ENCODE measurements at regions not wholly inside any gene's neighbourhood (a gene's known extent, or its start where the extent isn't known, plus 50 kb on each side); places are given as distances from the start of the nearest gene placed in this dataset.
"Not testable (repeated sequence)": the region's sequence is repeated elsewhere in the genome, so short reads cannot be mapped to it uniquely, and the experiment has no call there.

- no peak for FAIRE-seq
These were observed 259.2 kb downstream of the UTRN start for GRCh38 chr6:144544266-144544830.

- peak; percentile 65 for FAIRE-seq
These were observed 261.7 kb downstream of the UTRN start for GRCh38 chr6:144546807-144547206.

GRCh38 chr6:144547409-144547808 lies 262.3 kb downstream of the UTRN start:
- FAIRE-seq = no peak

GRCh38 chr6:144548536-144548935 lies 263.4 kb downstream of the UTRN start:
- no peak for FAIRE-seq

DNA sequence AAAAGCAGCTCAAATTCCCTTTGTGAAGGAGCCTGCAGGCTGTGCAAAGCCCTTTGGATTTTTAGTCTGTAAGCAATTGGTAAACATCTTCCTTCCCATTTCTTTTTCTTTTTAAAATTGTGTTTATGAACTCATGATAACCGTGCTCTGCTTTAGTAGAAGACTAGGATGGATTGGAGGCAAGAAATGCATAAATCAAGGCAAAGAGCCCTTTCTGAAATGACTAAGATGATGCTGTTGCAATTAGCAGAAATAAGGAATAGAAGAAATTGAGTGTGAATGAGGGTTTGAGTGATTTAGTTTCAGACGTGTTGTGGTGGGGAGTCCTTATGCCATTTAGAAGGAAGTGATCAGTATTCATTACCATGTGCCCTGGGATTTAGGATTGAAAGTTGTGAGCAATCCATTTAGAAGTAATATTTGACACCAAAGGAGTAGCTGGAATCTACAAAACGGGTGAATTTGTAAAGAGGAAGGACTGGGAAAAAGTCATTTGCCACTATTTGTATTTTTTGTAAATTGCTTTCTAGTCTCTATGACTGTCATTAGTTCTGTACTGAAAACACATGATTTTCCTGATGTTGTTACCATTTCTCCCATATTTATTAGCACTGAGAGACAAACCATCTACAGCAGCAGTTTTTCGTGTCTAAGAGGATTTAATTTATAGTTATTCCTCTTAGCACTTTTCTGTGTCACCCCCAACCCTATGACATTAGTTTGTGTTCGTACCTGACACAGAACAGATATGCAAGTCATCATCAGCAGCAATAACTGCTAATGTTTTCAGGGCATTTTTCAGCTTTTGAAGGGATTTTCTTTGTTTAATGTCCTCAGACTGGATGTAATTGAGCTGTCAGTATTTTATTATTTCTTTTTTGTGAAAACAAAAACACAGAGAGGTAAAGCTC lies 265.0 kb downstream of the UTRN start:
- FAIRE-seq = no peak

DNA sequence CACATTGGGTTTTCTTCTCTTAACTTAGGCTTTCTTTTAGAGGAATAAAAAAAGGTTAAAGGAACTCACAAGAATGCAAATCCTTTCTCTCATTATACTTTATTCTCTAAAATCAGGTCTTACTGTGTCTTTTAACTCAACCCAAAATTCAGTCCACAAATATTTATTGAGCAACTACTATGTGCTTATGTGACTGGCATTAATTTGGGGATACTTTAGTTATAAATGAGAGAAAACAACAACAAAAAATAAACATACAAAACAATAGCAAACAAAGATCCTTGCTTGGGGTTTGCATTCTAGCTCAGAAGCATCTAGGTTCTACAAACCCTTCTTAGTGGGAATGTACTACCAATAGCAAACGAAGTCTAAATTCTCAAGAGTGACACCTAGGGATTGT lies 266.2 kb downstream of the UTRN start:
- no peak for FAIRE-seq

DNA sequence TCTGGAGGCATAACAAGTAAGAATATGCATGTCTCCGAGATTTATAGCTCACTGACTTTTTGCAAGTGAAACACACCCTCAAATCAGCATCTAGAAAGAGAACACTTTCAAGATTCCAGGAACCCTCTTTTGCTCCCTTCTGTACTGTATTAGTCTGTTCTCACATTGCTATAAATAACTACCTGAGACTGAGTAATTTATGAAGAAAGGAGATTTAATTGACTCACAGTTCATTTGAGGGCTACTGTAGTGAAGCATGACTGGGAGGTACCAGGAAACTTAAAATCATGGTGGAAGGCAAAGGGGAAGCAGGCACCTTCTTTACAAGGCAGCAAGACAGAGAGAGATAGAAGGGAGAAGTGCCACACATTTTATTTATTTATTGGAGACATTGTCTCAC lies 269.9 kb downstream of the UTRN start:
- FAIRE-seq = no peak

DNA sequence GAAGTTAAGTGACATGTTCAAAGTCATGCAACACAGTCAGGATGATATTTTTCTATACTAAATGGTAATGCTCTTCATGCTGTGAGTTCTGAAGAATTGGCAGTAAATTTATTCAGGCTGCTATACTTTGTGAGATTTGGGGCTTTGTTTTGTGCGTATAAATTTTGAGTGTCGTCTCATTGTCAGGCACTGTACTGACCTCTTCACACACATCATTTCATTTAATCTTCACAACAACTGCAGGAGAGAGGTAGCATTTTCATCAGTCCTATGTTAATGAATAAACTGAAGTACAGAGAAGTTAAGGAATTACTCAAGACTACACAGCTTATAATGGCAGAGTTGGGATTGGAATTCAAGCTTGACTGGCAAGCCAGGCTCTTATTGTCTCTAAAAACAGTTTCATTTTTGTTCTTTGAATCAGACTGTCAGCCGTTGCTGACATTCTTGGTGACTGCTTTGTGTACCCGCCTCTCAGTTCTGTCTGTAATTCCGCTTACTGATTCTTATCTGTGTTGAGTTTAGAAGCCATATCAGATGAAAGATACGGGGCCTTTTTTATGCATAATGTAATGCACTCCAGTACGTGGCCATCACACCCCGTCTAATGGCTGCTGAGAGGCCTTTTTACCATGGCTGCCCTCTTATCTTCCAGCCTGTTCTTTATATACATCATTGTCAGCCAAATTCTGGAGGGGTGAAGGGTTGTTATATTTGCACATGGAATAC lies 274.9 kb downstream of the UTRN start:
- no peak for FAIRE-seq

- FAIRE-seq = no peak
These were observed 276.4 kb downstream of the UTRN start for GRCh38 chr6:144561455-144562043.

DNA sequence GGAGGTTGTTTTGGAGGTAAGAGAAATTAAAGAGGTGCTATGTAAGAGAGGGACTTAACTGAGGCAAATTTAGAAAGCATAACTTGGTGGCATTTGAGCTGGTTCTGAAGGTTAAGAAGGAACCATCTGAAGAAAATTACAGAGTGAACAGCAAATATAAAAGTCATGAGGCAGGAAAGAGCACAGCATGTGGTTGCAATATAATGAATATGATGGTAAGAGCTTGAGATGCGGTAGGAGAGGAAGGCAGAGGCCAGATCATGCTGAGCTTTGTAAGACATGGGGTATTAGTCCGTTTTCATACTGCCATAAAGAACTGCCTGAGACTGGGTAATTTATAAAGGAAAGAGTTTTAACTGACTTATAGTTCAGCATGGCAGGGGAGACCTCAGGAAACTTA lies 279.1 kb downstream of the UTRN start:
- FAIRE-seq = no peak

GRCh38 chr6:144566868-144567615 lies 281.9 kb downstream of the UTRN start:
- no peak for FAIRE-seq

- FAIRE-seq = no peak
These were observed 283.1 kb downstream of the UTRN start for GRCh38 chr6:144568241-144568640.

DNA sequence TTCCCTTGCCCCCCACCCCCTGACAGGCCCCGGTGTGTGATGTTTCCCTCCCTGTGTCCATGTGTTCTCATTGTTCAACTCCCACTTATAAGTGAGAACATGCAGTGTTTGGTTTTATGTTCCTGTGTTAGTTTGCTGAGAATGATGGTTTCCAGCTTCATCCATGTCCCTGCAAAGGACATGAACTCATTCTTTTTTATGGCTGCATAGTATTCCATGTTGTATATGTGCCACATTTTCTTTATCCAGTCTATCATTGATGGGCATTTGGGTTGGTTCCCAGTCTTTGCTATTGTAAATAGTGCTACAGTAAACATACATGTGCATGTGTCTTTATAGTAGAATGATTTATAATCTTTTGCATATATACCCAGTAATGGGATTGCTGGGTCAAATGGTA lies 287.4 kb downstream of the UTRN start:
- FAIRE-seq = not testable (repeated sequence)

DNA sequence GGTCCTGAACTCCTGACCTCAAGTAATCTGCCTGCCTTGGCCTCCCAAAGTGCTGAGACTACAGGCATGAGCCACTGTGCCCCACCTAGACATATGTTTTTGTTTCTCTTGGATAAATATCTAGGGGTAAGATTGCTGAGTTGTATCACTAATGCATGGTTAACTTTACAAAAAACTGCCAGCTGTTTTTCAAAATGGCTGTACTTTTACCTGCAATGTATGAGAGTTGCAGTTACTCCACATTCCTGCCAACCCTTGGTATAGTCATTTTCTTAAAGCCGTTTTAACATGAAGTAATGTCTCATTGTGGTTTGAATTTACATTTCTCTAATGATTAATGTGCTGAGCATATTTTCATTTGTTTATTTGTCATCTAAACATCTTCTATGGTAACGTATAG lies 289.7 kb downstream of the UTRN start:
- FAIRE-seq = no peak

GRCh38 chr6:144575327-144575726 lies 290.2 kb downstream of the UTRN start:
- no peak for FAIRE-seq

DNA sequence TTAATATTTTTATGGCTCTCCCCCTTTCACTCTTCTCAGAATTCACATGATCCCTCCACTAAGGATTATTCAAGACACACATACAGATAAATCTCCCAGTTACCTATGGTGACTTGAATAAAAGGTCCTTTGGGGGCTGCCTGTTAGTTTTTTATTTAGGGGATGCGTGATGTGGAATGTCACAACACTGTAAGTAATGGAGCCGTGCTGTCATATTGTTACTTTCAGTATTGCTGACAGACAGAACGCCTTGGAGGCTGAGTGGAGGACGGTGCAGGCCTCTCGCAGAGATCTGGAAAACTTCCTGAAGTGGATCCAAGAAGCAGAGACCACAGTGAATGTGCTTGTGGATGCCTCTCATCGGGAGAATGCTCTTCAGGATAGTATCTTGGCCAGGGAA lies 291.7 kb downstream of the UTRN start:
- FAIRE-seq = no peak

- no peak for FAIRE-seq
These were observed 293.5 kb downstream of the UTRN start for GRCh38 chr6:144578385-144579350.

DNA sequence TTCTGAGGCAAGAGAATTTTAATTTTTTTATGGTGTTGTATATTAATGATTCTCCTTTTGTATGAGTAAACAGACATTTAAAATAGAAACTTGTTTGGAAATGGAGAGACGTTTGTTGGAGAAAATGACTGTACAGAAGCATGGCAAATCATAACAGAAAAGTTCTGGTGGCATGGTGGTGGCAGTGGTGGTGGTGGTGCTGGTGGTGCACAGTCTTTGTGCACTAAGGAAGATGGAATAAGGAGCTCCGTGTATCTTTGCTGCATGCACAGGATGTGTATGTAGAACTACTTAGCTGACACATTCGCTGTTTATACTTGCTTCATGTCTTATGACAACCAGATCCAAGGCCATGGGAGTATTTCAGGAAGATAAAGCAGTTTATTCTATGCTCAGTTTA lies 294.9 kb downstream of the UTRN start:
- FAIRE-seq = no peak

DNA sequence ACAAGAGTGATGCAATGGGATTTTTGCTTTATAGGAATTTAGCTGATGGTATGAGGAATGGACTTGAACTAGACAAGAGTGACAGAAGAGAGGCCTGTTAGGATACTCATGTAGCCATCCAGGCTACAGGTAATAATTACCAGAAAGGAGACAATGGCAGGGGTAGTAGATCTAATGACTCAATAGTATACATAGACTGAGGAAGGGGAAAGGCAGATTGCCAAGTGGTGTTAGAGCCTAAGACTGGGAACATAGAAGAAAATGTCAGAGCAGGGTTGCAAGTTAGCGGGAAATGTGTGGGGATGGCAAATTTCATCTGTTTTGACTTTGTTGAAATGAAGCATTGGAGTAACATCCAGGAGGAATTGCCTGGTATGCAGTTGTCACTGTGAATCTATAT lies 295.6 kb downstream of the UTRN start:
- FAIRE-seq = no peak

DNA sequence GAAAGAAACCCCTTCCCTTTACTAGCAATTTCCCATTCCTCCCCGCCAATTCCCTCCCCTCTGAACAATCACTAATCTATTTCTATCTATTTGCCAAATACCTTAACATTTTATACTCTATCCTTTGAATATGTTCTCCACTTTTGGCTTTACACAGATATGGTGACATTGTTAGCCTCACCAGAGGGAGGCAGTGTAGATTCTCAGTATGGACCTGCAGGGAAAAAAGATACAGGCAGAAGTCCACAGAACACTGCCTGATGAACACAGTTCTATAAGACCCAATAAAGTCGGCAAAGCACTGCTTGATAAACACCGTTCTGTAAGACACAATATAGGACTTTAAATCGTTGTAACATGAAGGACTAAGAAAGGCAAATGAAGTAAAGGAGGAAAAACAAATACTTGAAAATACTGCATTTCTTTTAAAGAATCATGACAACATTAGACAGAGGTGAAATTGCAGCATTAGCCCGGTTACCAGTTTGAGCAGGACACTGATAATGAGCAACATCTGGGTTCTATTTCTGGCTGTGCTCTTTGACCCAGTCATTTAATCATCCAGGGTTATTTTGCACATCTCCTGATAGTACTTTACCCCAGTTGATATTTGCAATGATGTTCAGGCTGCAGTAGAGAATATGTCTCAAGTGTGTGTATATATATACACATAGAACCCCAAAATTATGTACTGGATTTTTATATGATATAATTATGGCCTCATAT lies 296.8 kb downstream of the UTRN start:
- peak; percentile 41 for FAIRE-seq
